Astrocyte of the hippocampus (primary cell): ENCODE measurements at regions not wholly inside any gene's neighbourhood (a gene's known extent, or its start where the extent isn't known, plus 50 kb on each side); places are given as distances from the start of the nearest gene placed in this dataset.
"Not testable (repeated sequence)": the region's sequence is repeated elsewhere in the genome, so short reads cannot be mapped to it uniquely, and the experiment has no call there.

Experiments used
- DNase-seq: peaks from one replicate; pipeline ENCODE4 v3.0.0; 2011; ENCODE audit warnings: low read depth, low spot score

DNA sequence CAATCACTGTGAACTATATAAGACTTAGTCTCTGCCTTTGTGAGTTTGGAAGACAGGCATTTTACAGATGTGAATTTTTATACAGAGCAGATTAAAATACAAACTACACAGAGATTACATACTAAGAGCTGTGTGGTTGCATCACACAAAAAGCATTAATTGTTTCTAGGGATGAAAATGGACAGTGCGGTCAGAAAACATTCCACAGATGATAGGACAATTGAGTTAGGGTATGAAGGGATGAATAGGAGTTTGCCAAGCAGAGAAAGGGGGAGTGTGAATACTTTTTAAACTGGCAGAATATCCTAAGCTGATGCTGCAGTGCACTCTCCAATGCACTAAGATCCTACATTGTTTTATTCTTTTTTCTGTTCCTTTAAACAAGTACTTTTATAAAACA lies 345.8 kb downstream of the VRK1 start:
- DNase-seq = no peak

DNA sequence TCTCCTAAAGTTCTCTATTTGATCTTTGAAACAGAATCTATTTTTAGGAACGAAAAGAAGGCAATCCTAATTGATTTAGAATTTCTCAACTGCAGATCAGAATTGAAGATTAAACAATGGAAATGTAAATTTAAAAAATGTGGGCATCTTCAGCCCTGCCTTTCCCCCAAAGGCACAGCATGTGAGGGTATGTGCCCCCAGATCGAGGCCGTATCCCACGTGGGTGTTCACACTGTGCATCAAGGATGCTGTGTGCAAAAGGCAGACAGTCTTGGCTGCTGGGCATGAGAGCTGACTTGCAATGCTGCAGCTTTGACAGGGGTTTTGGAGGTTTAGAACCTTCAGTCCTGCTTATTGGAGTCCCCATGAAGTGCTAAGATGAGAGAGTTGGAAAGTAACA lies 346.3 kb downstream of the VRK1 start:
- no peak for DNase-seq

DNA sequence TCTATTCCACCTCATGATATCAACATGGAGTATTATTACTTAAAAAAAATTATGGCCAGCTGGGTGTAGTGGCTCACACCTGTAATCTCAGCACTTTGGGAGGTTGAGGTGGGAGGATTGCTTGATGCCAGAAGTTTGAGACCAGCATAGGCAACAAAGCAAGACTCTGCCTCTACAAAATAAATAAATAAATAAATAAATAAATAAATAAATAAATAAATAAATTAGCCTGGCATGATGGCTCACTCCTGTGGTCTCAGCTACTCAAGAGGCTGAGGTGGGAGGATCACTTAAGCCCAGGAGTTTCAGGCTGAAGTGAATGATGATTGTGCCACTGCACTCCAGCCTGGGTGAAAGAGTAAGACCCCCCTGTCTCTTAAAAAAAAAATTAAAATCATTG lies 350.8 kb downstream of the VRK1 start:
- not testable (repeated sequence) for DNase-seq

DNA sequence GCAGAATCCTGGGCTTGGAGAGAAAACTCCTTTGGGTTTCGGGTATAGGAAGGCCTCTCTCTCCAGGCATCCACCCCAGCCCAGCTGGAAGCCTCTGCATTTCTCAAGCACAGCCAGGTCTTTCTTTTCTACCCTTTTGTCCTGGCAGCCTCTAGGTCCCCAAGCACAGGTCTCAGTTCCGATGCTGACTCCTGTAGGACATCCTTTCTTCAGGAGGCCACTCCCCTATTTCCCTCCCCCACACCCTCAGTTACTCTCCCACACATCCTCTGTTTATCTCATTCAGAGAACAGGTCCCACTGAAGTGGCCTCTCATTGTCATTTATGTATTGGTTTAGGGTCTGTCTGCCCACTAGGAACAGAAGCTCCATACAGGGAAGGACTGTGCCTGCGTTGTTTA lies 352.6 kb downstream of the VRK1 start:
- DNase-seq = no peak

DNA sequence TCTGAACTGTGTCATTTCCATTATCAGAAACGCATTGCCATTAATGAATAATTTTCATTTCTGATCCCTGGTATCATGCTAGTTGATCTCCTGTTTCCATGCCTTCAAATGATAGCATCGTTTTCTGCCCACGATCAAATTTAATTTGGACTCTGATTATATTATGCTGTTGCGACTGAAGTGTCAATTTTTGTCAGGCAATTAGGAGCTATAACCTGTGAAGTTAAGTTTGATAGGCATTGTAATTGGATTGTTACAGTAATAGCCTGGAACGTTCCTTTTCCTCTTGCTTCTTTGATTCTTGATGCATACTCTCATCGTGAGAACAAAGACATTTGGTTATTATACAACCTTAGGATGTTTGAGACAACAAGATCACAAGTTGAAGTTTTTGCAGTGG lies 356.3 kb downstream of the VRK1 start:
- no peak for DNase-seq

DNA sequence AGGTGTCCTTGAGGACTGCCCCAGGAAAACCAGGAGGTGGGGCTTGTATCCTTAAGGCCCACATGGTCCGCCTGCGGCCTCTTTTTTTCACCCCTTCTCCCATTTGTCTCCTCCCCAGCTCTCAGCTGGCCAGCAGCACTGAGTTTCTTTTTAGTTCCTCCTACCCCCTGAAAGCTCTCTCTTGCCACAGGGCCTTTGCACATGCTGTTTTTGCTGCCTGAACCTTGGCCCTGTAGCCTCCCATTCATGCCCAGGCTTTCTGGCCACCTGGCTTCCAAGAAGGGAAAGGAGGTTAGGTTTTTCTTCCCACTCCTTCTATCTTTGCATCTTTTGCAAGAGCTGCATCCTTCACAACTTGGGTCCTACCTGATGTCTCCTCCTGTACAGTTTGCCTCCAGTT lies 358.1 kb downstream of the VRK1 start:
- DNase-seq = no peak

DNA sequence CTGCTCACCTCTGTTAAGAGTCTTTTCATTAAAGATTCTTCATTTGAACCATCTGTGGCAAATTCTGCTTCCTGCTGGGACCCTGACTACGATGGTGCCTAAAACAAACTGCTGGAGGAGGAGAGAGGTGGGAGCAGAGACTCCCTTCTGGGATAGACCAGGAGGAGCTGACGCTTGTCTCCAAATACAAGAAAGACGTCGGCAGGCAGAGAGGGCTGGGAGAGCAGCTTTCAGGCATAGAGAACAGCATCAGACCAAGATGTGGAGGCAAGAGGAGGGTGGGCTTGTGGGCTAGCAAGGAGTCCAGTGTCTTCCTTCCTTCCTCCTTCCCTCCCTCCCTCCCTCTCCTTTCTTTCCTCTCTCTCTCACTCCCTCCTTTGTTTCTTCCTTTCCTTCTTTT lies 358.6 kb downstream of the VRK1 start:
- DNase-seq = no peak

DNA sequence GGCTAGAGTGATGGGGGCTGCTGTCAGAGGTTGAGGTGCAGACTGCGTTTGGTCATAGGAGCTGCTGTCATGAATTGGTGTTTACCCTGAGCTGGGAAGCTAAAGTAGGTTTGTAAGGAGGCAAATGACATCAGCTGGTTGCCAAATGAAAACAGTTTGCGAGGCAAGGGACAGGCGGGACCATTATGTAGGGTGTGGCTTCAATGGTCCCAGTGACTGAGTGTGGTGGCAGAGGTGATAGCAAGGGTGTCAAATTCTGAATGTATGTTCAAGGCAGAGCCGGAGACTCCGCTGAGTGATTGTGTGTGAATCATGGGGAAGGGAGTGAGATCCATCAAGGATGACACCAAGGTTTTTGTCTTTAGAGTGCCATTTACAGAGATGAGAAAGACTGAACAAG lies 359.5 kb downstream of the VRK1 start:
- no peak for DNase-seq

DNA sequence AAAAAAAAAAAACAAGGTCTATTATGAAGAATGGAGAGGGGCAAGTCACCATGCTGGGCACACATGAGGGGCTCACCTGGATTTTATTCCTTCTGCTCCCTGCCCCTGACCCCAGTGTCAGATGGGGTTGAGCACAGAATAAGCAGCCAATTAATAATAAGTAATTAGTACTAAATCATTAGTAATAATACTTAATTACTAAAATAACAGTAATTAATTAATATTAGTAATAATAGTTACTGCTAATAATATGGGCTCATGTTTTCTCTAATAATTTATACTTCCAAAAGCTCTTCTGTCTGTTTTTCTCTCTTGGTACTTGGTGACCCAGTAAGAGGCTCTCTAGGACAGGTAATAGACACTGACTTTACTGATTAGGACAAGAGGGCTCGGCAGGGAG lies 360.9 kb downstream of the VRK1 start:
- DNase-seq = no peak

DNA sequence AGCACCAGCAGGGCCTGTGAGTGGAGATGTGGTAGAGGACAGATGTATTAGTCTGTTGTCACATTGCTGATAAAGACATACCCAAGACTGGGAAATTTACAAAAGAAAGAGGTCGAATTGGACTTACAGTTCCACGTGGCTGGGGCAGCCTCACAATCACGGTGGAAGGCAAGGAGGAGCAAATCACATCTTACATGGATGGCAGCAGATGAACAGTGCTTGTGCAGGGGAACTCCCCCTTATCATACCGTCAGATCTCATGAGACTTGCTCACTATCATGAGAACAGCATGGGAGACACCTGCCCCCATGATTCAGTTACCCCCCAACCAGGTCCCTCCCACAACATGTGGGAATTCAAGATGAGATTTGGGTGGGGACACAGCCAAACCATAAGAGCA lies 361.9 kb downstream of the VRK1 start:
- DNase-seq = no peak

DNA sequence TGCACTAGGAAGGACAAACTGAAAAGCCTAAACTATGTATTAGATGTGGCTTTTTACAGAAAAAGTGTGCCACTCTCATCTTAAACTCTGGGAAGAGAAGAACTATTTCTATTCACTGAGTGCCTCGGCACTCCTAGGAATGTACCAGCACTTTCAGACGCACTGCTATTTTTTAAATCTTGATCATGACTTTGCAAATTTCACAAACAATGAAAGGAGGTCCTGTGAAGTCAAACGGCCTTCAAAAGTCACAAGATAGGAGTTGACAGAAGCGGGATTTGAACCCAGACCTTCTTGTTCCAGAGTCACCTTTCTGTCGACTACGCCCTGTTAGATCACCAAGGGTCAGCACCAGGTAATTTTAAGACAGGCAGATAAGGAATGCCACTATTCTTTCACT lies 365.4 kb downstream of the VRK1 start:
- no peak for DNase-seq

DNA sequence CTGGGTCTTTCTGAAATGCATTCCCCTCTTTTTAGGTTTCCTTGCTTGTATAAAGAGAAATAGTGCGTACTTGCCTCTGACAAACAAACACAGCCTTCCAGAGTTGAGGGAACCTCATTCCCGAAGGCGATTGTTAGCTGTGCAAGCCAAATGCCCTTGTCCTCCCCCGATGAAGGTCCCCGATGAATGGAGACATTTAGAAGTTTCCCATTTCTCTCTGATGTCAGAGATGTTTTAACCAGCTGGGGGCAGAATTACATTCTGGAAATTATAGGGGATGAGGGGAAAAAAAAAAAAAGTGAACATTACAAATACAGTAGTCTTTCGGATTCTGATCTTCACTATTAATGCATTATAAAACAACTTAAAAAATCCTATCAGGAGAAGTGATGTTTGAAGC lies 366.8 kb downstream of the VRK1 start:
- peak; percentile 13 for DNase-seq

DNA sequence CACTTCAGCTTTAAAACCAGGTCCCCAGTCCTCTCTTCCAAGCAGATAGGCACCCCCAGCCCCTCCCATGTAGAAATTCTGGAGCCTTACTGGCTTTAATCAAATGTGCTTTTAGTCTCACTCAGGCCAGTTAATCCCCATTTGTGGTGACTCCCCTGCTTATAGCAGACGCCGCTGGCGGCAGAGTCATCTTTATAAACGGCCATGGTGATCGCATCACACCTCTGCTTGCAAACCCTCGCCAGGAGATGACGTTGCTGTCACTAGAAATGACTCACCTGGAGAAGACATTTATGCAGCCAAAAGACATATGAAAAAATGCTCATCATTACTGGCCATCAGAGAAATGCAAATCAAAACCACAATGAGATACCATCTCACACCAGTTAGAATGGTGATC lies 369.3 kb downstream of the VRK1 start:
- DNase-seq = no peak

DNA sequence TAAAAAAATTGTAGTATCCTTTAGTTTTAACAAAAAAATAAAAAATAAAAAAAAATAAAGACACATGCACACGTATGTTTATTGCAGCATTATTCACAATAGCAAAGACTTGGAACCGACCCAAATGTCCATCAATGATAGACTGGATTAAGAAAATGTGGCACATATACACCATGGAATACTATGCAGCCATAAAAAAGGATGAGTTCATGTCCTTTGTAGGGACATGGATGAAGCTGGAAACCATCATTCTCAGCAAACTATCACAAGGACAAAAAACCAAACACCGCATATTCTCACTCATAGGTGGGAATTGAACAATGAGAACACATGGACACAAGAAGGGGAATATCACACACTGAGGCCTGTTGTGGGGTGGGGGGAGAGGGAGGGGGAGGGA lies 370.4 kb downstream of the VRK1 start:
- not testable (repeated sequence) for DNase-seq

DNA sequence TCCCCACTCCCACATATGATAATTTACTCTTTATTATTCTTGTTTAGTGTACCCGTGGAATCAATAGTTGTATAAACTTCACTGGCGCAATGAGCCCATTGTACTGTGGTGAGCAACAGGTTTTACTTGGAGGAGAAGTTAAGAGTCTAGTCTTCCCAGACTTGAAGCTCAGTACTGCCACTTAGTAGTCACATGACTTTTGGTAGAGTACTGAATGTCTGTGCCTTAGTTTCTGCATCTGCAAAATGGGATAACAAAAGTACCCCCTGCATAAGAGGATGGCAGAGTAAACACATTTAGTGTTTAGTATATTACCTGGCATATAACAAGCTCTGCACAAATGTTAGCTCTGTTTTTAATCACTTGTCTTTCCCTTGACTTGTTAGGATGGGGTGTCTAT lies 375.5 kb downstream of the VRK1 start:
- no peak for DNase-seq

DNA sequence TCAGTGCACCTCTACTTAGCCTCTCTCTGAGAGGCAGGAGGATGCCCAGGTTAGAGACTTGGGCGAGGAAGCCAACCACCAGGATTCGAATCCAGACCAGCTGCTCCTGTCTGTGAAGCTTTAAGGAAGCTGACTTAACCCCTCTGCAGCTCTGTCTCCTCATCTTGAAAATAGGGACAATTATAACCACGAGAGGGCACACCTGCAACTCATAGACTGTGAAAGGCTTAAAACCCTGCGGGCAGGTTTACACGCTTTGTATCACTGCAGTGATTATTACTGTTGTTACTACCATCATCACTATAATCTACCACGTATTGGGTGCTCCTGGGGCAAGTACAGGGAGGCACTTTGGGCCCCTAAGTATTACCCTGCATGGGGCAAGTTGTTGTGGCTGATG lies 379.8 kb downstream of the VRK1 start:
- DNase-seq = peak; percentile 33

DNA sequence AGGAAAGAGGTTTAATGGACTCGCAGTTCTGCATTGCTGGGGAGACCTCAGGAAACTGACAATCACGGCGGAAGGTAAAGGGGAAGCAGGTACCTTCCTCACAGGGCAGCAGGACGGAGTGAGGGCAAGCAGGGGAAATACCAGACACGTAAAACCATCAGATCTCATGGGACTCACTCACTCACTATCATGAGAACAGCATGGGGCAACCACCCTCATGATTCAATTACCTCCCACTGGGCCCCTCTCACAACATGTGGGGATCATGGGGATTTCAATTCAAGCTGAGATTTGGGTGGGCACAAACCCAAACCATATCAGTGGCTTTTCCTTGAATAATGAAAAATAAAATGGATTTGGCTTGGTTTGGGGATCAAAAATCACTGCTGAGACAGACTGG lies 380.5 kb downstream of the VRK1 start:
- no peak for DNase-seq

DNA sequence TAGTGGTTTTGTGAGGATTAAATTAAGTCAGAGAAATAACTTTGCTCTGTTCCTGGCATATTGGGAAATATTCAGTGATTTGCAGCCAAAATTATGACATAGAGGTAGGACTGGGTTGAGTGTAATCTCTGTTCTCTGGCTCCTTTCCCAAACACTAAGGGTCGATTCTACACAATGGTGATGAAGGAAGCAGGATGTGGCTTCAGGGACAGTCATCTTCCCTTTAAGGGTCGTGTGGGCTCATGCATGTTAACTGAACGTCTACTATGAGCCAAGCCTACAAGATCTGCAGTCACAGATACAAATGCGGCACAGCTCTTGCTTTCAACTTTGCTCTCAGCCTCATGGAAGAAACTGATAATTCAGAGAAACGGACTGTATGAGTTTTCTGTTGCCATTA lies 381.6 kb downstream of the VRK1 start:
- DNase-seq = no peak

DNA sequence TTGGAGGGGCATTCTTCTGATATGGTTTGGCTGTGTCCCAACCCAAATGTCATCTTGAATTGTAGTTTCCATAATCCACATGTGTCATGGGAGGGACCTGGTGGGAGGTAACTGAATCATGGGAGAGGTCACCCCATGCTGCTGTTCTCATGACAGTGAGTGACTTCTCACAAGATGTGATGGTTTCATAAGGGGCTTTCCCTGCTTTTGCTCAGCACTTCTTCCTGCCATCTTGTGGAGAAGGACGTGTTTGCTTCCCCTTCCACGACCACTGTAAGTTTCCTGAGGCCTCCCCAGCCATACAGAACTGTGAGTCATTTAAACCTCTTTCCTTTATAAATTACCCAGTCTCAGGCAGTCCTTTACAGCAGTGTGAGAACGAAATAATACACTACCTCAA lies 382.4 kb downstream of the VRK1 start:
- no peak for DNase-seq

DNA sequence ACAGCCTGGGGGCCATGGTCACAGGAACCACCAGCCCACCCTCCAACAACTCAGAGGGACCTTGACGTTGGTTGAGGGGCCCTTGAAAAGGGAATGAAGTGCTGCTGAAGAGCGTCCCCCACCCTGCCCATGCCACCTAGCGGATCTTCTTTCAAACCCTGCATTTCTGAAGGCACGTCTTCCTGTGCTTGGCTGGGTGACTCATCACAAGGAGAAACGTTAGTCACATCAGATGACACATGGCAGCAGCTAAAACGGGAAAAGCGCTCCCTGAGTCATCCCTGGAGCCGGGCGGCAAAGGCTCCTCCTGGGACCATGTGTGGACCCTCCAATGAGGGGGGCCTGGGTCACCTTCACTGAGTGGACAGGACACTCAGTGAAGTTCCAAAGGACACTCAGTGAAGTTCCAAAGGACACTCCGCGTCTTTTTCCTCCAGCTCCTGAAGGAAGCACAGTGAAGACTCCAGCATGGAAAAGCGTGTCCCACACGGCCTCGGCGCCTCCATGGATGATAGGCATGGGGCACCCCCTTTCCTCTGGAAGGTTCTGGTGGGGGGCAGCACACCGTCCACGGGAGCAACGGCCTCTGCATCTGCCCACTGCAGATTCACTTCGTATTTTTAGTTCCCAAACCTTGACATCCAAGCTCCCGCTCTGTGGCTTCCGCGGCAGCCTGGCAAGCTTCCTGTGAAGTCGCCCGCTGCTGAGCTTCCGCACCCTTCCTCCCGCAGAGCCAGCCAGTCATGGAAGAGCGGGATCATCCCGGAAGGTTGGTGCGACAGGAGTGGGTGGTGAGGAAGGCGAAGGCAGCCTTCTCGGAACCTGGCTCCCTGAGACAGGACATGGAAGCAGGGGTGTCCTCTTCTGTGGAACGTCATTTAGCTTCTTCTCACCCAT lies 383.4 kb downstream of the VRK1 start:
- DNase-seq = peak; percentile 71

DNA sequence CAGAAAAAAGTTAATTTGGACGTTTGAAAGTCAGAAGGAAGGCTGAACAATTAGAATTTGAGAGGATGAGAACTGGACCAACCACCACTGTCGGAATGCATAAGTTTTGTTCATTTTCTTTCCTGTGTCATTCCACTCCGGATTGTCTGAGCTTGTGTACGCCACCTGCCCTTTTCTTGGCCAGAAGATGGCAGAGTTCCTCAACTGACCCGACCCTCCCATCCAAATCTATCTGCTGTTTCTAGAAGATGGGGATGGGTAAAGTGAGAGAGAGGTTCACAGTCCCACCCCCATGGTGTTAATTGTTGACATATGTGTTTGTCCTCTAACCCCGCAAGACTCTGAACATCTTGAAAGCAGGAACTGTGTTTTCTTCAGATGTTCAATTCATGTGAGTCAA lies 388.0 kb downstream of the VRK1 start:
- DNase-seq = peak; percentile 49

DNA sequence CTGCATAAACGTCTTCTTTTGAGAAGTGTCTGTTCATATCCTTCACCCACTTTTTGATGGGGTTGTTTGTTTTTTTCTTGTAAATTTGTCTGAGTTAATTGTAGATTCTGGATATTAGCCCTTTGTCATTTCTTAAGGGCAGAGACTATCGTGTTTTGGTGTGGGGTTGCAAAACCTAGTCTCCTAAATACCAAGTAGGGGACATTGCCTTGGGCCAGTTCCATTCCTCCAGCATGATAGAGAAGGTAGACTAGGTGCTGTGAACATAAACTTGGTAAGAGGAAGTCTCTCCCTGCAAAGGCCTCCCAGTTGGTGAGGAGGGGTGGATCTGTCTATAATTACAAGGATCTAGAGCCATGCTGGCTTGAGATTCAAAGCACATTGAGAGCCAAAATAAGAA lies 390.7 kb downstream of the VRK1 start:
- DNase-seq = no peak

DNA sequence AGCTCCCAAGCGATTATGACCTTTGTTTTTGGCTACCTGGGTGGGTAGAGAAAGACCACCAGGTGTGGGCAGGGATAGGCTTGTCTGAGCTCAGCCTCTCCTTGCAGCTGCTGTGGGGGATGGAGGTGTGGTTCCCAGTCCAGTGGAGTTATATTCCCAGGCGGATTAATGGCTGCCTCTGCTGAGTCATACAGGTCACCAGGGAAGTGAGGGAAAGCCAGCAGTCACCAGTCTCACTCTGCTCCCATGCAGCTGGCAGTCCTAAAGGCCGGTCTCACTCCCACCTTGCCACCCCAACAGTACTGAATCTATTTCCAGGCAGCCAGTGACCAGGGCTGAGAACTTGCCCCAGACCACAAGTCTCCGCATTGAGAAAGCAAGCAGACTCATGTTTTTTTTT lies 399.2 kb downstream of the VRK1 start:
- no peak for DNase-seq

DNA sequence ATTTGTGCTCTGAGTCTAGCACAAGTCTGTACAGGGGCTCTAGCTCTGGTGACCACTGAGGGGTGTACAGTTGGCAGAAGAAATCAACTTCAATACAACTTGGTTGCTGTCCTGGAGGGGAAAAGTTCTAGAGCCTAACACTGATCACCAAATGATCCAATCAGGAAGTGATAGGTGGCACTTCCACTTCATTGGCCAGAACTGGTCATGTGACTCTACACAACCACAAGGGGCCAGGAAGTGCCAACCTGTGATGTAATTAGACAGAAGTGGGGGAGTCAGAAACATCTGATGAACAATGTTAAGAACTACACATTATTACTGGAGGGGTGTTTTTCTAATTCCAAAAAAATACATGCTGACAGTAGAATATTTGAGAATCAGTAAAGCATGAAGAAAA lies 401.6 kb downstream of the VRK1 start:
- DNase-seq = no peak
